WTC11 (cell line): ENCODE measurements at regions not wholly inside any gene's neighbourhood (a gene's known extent, or its start where the extent isn't known, plus 50 kb on each side); places are given as distances from the start of the nearest gene placed in this dataset.

Source experiments
- ATAC-seq: fragments of 200-7000 bp; cut with Tn5 transposase; 2 replicates; pipeline ENCODE4 v1.10.0; 2021; ENCODE audit warnings: mild to moderate bottlenecking, moderate library complexity
- CTCF ChIA-PET: fragments of 300-600 bp; sonication (Branson Sonifier 250); formaldehyde crosslinking; loops from one replicate; lab custom pipeline; 2021; ENCODE audit warnings: antibody characterized with exemption; lab: Charles Lee
- POLR2A ChIA-PET: fragments of 350-600 bp; sonication (Branson Sonifier 250); formaldehyde crosslinking; loops from one replicate; lab custom pipeline; 2021; ENCODE audit warnings: antibody characterized with exemption; lab: Charles Lee
- DNase-seq: peaks from one replicate; pipeline ENCODE4 v3.0.0; 2021; ENCODE audit warnings: low spot score
- H3K27ac Mint-ChIP-seq: 2 replicates; pipeline ENCODE4 v1.8.0; 2021; ENCODE audit warnings: mixed read lengths
- H3K27me3 Mint-ChIP-seq: 2 replicates; pipeline ENCODE4 v1.8.0; 2021; ENCODE audit warnings: low read depth, mild to moderate bottlenecking, moderate library complexity, mixed read lengths
- H3K36me3 Mint-ChIP-seq: 2 replicates; pipeline ENCODE4 v1.8.0; 2021; ENCODE audit warnings: mixed read lengths
- H3K4me1 Mint-ChIP-seq: 2 replicates; pipeline ENCODE4 v1.8.0; 2022; ENCODE audit warnings: mixed read lengths
- H3K4me3 Mint-ChIP-seq: 2 replicates; pipeline ENCODE4 v1.8.0; 2021; ENCODE audit warnings: mild to moderate bottlenecking, moderate library complexity, mixed read lengths
- H3K9me3 Mint-ChIP-seq: 2 replicates; pipeline ENCODE4 v1.8.0; 2021; ENCODE audit warnings: mixed read lengths
- FOXP1 ChIP-seq: sonication (generic); formaldehyde crosslinking; IDR thresholded peaks from 2 replicates; pipeline ENCODE4 v1.8.0; 2022; ENCODE audit warnings: missing genetic modification reagents, mild to moderate bottlenecking, moderate library complexity, borderline replicate concordance
- GRHL2 ChIP-seq: fragments of 250-450 bp; sonication (Bioruptor Pico); IDR thresholded peaks from 2 replicates; pipeline ENCODE4 v1.8.0; 2022; ENCODE audit warnings: mild to moderate bottlenecking, moderate library complexity; ENCODE audit not compliant: insufficient replicate concordance, severe bottlenecking
- GTF2I ChIP-seq: fragments of 250-450 bp; sonication (Bioruptor Pico); conservative IDR thresholded peaks from 2 replicates; pipeline ENCODE4 v1.4.0; 2021; ENCODE audit warnings: mild to moderate bottlenecking
- OVOL2 ChIP-seq: fragments of 250-450 bp; sonication (Bioruptor Pico); IDR thresholded peaks from 2 replicates; pipeline ENCODE4 v1.9.0; 2021; ENCODE audit warnings: mild to moderate bottlenecking, borderline replicate concordance
- SMAD3 ChIP-seq: sonication (generic); formaldehyde crosslinking; IDR thresholded peaks from 2 replicates; pipeline ENCODE4 v1.8.0; 2022; ENCODE audit warnings: missing genetic modification reagents, mild to moderate bottlenecking, borderline replicate concordance
- SMAD4 ChIP-seq: sonication (generic); formaldehyde crosslinking; IDR thresholded peaks from 2 replicates; pipeline ENCODE4 v1.8.0; 2022; ENCODE audit warnings: mild to moderate bottlenecking, missing genetic modification reagents
- SOX15 ChIP-seq: fragments of 250-450 bp; sonication (Bioruptor Pico); IDR thresholded peaks from 2 replicates; pipeline ENCODE4 v1.9.0; 2021; ENCODE audit warnings: mild to moderate bottlenecking
- TCF7 ChIP-seq: sonication (generic); formaldehyde crosslinking; IDR thresholded peaks from 2 replicates; pipeline ENCODE4 v1.8.0; 2022; ENCODE audit warnings: mild to moderate bottlenecking, low read depth, missing genetic modification reagents, moderate library complexity
- ZNF219 ChIP-seq: sonication (generic); formaldehyde crosslinking; IDR thresholded peaks from 2 replicates; pipeline ENCODE4 v1.8.0; 2023; ENCODE audit warnings: missing genetic modification reagents, mild to moderate bottlenecking, borderline replicate concordance
- ZNF232 ChIP-seq: sonication (generic); formaldehyde crosslinking; IDR thresholded peaks from 2 replicates; pipeline ENCODE4 v1.8.0; 2022; ENCODE audit warnings: mild to moderate bottlenecking, missing genetic modification reagents
- ZNF416 ChIP-seq: fragments of 250-450 bp; sonication (Bioruptor Pico); IDR thresholded peaks from 2 replicates; pipeline ENCODE4 v1.9.0; 2021; ENCODE audit warnings: mild to moderate bottlenecking, inconsistent platforms
- TF ChIP-seq, protein P1 (sequence below): sonication (generic); formaldehyde crosslinking; IDR thresholded peaks from 2 replicates; pipeline ENCODE4 v1.8.1; 2023; ENCODE audit warnings: mild to moderate bottlenecking, missing genetic modification reagents
- TF ChIP-seq, protein P2 (sequence below): sonication (generic); formaldehyde crosslinking; IDR thresholded peaks from 2 replicates; pipeline ENCODE4 v1.8.1; 2022; ENCODE audit warnings: missing genetic modification reagents, borderline replicate concordance
- TF ChIP-seq, protein P3 (sequence below): sonication (generic); formaldehyde crosslinking; IDR thresholded peaks from 2 replicates; pipeline ENCODE4 v1.8.0; 2023; ENCODE audit warnings: missing genetic modification reagents, mild to moderate bottlenecking, borderline replicate concordance
- TF ChIP-seq, protein P4 (sequence below): sonication (generic); formaldehyde crosslinking; IDR thresholded peaks from 2 replicates; pipeline ENCODE4 v1.8.1; 2023; ENCODE audit warnings: mild to moderate bottlenecking, missing genetic modification reagents

- no peak for TF ChIP-seq GTF2I (CRISPR knock-in tag)
Measured at GRCh38 chr6:134631398-134631924, 313.5 kb upstream of the SGK1 start (continued).

DNA sequence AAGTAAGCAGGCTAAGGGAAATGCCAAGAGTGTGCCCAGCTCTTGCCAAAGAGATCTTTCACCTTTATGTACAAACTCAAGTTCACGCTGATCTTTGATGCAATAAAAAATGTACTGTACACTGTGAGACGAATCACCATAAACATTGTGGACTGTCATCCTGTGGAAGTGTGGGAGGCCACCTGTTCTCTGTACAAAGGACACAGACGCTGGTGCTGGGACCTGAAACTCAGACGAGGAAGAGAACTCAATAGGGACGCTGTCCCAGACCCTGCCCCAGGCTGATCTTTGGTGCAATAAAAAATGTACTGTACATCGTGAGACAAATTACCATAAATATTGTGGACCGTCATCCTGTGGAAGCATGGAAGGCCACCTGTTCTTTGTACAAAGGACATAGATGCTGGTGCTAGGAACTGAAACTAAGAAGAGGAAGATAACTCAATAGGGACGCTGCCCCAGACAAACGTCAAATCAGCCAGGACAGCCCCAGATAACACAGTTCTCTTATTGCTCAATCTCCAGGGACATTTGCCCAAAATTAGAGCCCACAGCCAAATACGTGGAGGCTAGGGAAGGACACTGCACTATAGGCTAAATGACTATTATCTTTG is 312.7 kb upstream of the SGK1 start:
- TF ChIP-seq, protein P1, sequence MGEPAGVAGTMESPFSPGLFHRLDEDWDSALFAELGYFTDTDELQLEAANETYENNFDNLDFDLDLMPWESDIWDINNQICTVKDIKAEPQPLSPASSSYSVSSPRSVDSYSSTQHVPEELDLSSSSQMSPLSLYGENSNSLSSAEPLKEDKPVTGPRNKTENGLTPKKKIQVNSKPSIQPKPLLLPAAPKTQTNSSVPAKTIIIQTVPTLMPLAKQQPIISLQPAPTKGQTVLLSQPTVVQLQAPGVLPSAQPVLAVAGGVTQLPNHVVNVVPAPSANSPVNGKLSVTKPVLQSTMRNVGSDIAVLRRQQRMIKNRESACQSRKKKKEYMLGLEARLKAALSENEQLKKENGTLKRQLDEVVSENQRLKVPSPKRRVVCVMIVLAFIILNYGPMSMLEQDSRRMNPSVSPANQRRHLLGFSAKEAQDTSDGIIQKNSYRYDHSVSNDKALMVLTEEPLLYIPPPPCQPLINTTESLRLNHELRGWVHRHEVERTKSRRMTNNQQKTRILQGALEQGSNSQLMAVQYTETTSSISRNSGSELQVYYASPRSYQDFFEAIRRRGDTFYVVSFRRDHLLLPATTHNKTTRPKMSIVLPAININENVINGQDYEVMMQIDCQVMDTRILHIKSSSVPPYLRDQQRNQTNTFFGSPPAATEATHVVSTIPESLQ: no peak
- TF ChIP-seq, protein P2, sequence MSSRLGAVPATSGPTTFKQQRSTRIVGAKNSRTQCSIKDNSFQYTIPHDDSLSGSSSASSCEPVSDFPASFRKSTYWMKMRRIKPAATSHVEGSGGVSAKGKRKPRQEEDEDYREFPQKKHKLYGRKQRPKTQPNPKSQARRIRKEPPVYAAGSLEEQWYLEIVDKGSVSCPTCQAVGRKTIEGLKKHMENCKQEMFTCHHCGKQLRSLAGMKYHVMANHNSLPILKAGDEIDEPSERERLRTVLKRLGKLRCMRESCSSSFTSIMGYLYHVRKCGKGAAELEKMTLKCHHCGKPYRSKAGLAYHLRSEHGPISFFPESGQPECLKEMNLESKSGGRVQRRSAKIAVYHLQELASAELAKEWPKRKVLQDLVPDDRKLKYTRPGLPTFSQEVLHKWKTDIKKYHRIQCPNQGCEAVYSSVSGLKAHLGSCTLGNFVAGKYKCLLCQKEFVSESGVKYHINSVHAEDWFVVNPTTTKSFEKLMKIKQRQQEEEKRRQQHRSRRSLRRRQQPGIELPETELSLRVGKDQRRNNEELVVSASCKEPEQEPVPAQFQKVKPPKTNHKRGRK (CRISPR knock-in tag): no peak
- TF ChIP-seq ZNF232 (CRISPR knock-in tag) (no peak), SOX15 (no peak), SMAD3 (CRISPR knock-in tag) (no peak), GTF2I (CRISPR knock-in tag) (no peak), FOXP1 (CRISPR knock-in tag) (no peak), TCF7 (CRISPR knock-in tag) (no peak), ZNF219 (CRISPR knock-in tag) (no peak), ZNF416 (CRISPR knock-in tag) (no peak), OVOL2 (CRISPR knock-in tag) (no peak), SMAD4 (CRISPR knock-in tag) (no peak), GRHL2 (CRISPR knock-in tag) (no peak)
- TF ChIP-seq, protein P3, sequence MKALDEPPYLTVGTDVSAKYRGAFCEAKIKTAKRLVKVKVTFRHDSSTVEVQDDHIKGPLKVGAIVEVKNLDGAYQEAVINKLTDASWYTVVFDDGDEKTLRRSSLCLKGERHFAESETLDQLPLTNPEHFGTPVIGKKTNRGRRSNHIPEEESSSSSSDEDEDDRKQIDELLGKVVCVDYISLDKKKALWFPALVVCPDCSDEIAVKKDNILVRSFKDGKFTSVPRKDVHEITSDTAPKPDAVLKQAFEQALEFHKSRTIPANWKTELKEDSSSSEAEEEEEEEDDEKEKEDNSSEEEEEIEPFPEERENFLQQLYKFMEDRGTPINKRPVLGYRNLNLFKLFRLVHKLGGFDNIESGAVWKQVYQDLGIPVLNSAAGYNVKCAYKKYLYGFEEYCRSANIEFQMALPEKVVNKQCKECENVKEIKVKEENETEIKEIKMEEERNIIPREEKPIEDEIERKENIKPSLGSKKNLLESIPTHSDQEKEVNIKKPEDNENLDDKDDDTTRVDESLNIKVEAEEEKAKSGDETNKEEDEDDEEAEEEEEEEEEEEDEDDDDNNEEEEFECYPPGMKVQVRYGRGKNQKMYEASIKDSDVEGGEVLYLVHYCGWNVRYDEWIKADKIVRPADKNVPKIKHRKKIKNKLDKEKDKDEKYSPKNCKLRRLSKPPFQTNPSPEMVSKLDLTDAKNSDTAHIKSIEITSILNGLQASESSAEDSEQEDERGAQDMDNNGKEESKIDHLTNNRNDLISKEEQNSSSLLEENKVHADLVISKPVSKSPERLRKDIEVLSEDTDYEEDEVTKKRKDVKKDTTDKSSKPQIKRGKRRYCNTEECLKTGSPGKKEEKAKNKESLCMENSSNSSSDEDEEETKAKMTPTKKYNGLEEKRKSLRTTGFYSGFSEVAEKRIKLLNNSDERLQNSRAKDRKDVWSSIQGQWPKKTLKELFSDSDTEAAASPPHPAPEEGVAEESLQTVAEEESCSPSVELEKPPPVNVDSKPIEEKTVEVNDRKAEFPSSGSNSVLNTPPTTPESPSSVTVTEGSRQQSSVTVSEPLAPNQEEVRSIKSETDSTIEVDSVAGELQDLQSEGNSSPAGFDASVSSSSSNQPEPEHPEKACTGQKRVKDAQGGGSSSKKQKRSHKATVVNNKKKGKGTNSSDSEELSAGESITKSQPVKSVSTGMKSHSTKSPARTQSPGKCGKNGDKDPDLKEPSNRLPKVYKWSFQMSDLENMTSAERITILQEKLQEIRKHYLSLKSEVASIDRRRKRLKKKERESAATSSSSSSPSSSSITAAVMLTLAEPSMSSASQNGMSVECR: no peak
- TF ChIP-seq, protein P4, sequence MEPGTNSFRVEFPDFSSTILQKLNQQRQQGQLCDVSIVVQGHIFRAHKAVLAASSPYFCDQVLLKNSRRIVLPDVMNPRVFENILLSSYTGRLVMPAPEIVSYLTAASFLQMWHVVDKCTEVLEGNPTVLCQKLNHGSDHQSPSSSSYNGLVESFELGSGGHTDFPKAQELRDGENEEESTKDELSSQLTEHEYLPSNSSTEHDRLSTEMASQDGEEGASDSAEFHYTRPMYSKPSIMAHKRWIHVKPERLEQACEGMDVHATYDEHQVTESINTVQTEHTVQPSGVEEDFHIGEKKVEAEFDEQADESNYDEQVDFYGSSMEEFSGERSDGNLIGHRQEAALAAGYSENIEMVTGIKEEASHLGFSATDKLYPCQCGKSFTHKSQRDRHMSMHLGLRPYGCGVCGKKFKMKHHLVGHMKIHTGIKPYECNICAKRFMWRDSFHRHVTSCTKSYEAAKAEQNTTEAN (CRISPR knock-in tag): no peak
- H3K27me3 Mint-ChIP-seq: no peaks in the 10 kb centered on the region
- POLR2A ChIA-PET: no interaction called here
- H3K36me3 Mint-ChIP-seq: peaks cover 6% of the 10 kb centered on the region
- no peak for DNase-seq
- ATAC-seq: no peak
- H3K9me3 Mint-ChIP-seq: peaks cover 8% of the 10 kb centered on the region
- H3K4me3 Mint-ChIP-seq: no peak overlapping the region
- no peak overlapping the region for H3K27ac Mint-ChIP-seq
- H3K4me1 Mint-ChIP-seq: no peaks in the 10 kb centered on the region
- CTCF ChIA-PET: no interaction called here
